NCI-H1694 treated with DMSO at 0.1 percent for 48 hours (cell line): ENCODE measurements at regions not wholly inside any gene's neighbourhood (a gene's known extent, or its start where the extent isn't known, plus 50 kb on each side); places are given as distances from the start of the nearest gene placed in this dataset.

Experiments
- DNase-seq: peaks from one replicate; lab custom pipeline; 2025; lab: John Stamatoyannopoulos, UW

DNA sequence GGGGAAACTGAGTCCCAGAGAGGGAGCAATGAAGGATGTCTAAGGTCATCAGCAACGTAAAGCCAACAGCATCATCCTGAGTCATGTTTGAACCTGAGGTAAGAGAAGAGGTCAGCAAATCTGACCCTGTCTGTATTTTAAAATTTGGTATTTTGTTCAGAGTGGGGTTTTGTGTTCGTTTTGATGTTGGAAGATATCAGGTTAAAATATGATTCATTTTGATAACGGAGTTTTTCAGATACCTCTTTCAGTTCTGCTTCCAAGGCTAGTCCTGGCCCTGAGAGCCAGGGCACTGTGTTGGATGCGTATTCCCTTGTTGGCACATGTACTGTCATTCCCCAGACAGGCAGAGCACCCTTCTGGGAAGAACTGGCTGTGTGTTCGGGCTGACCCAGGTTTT is 291.0 kb downstream of the NSG2 start:
- DNase-seq: no peak

DNA sequence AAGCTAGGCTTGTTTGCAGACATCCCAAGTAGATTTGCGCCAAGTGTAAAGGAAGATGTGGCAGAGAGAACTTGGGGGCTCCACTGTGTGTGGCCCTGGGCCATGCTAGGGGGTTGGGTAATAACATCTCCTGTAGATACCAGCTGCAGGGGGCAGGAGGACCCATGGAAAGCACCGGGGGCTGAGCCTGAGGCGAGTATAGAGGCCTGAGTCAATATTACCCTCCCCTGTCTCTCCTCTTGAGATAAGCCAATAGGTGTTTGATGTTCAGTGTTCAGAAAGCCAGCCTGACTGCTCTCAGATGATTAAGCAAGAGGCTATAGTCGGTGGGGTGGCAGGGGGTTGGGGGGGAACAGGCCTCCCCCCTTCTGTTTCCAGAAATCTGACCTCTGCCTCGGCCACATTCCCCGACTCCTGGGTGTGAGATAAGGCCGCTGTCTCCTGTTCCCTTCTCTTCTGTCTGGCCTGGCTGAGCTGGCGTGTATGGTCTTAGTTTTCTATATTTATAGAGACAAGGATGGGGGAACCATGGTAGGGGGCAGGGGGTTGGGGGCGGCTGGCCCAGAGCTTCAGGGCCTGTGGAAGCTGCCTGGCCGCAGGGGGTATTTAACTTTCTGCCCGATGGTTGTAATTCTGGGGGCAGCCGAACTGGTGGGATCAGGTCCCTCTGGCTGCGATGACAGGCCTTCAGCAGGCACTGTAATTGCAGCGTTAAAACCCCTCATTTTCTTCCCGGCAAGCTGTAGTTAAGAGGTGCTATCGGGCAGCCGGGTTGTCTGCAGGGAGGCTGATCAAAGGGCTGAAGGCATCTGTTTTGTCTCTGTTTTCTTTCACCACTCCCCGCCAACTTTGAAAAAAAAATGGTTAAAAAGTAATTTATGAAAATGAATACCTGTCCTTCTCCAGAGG is 292.0 kb downstream of the NSG2 start:
- DNase-seq: no peak

DNA sequence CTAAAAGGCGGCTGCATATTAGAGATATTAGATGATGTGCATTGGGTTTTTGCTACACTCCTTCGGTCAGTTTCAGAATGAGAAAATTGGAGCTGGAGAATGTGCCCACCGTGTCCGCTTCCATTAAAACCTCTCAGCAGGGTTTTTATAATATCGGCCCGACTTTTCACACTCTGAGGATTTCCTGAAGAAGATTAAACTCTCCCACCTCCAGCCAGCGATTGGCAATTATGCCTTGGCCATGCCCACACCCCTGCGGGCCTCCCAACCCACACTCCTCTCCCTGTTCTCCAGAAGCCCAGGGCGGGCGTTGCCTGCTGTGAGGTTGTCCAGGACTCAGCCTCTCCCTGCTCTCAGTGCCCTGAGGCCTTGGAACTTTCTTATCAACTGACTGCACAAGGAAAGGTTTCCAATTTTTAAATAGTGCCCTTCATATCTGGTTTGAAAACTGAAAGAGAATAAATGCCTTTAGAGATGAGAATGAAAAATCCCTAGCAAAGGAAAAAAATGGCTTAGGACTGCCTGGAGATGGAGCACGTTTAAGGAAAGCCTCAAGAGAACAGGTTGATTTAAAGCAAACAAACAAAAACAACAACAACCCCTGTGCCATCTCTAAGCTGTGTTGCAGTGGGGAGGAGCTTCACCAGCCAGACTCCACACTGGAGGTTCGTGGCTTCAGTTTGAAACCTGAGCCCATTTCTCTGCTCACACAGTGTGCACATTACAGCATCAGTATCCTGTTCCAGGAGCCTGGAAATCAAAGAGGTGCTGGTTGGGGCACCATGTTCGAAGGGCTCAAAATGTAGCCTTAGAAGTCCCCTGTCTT is 292.9 kb downstream of the NSG2 start:
- DNase-seq: no peak

DNA sequence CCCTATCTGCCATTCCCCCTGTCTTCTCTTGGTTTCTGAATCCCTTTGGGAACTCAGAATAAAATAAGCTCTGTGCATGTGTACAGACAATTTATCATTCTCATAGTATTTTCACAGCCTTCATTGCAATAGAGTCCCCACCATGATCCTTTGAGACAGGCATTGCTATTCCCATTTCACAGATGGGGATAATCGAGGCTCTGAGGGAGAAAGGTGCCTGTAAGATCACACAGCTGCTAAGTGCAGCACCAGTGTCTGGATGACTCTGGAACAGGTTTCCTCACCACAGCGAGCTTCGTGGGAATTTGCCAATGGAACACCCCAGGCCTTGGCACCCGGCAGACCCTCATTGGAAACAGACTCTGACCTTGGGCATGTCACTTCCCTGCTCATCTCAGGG is 293.6 kb downstream of the NSG2 start:
- DNase-seq: no peak

DNA sequence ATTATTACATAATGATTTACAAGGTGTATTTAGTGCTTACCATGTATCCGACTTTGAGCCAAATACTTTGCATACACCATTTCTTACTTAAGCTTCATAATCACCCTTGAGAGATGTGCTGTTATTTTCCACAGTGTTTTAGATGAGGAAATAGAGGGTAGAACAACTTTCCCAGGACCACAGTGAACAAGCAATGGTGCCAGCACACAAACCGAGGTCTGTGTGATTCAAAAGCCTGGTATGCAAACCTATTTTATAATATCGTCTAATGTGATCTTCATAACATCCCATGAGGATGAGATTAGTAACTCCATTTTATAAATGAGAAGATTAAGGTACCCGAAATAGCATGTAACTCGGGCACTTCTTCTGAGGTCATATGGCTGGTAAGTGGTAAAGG is 294.7 kb downstream of the NSG2 start:
- no peak for DNase-seq

DNA sequence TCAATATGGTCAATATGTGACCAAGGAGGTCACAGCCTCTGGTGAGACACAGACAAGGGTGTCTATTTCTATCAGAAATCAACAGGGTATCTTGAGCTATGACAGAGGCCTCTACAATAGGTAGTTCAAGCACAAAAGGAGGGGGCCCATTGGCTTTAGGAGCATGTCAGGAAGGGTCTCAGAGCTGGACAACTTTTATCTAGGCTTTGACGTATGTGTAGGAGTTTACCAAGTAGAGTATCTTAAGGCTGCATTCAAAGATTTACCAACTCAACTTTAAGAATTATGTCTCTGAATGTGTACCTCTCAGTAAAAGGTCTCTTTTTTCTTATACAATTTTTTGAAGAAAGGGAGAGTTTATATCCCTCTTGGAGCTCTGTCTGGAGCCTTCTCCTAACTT is 297.2 kb downstream of the NSG2 start:
- DNase-seq: no peak

DNA sequence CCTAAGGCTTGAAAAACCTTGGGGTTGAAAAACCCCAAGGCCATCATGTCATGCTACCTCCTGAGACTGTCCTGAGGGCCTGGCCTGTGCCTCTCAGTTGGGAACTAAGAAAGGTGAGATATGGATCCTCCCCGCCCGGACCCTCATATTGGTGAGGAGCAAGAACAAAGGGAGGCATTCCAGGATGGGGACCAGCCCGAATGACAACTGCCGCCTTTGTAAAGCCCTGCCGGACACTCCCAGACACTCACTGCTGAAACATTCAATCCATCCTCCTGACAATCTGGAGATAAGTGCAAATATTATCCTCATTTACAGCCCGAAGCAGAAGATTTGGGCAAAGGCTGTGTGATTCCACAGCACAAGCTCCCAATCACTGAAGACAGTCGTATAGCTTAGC is 298.3 kb downstream of the NSG2 start:
- no peak for DNase-seq

DNA sequence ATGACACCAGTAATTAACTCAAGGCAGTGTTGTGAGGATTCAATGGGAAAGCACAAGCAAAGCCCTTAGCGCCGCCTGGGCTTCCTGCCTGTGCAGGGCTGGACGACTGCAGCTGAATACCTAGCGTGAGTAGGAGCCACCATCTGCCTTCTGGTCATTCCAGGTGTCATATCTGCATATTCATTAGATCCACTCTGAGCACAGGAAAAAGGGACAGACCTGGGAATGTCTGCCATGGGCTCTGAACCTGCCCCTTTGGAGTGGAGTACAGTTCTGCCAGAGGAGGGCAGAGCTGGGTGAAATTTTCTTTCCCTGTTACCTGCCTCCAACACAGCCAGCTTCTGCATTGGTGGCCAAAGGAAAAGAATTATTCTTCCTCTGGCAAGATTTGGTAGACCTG is 298.8 kb downstream of the NSG2 start:
- no peak for DNase-seq

DNA sequence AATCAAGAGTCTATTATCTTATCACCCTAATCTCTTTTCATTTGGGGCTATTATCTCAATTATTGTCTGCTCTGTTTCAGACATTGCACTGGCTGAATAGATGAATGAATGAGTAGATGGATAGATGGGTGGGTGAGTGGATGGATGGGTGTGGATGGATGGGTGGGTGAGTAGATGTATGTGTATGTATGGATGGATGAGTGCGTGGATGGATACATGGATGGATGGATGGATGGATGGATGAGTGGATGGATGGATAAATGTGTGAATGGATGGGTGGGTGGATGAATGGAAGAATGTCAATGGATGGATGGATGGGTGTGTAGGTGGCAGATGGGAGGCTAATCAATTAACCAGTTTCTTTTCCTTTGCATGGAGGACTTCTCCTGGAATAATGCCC is 301.7 kb downstream of the NSG2 start:
- DNase-seq: no peak

DNA sequence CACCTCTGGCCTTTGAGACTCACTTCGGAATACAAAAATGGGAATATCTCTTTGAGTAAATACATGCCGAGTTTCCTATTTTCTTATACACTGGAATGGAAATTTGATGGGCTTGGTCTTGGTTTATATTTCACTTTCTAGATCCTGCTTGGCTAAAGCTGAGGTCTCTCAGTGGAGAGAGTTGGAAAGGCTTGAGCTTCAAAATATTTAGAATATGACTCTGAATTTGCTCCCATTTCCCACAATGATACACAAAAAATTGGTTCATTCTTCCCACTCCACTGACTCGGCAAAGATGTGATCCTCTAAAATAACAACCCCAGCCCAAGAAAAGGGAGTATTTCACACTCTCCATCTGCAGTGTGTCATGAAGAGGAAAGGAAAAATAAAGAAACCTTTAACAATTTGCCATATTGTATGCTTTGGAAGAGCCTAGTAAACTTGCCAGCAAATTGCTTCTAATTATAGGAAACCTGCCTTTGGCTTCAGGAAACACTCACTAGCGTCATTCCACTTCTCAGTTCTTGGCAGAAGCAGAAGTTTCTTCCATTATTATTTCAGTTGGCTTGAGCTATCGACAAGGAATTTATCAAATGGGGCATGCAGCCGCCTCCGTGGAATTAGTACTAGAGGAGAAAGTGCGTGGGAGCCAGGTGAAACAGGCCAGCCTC is 302.9 kb downstream of the NSG2 start:
- no peak for DNase-seq

DNA sequence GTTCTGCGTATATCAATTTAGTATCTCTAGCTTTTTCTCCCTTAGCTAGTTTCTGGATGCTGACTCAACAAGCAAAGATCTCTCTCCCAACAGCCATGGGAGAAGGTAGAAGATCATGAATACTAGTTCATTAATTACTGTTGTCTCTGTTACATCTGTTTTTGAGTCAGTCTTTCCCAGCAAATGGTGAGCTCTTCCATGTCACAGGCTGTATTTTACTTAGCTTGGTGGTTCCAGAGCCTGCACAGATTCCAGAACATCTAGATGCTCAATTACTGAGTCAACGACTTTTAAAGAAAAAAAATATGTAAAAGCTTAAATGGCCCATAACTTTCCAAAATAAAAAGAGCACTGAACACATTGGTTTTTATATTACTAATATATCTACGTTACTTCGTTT is 307.2 kb downstream of the NSG2 start:
- no peak for DNase-seq

DNA sequence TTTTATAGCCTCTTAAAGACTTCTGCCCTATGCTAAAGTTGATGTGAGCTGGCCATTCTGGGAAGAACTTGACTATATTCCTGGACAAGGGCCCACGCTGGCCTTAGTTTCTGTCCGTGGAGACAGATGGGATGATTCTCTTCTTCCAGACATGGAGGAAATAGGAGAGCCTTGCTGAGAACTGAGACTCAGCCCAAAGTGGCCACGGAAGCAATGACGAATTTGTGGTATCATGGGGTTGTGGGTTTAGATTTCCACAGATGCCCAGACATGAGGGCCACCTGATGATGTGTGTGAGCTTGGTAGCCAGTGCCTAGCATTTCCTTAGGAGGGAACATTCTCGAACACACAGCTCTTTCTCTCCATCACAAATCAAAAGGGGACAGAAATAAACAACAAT is 309.1 kb downstream of the NSG2 start:
- no peak for DNase-seq

DNA sequence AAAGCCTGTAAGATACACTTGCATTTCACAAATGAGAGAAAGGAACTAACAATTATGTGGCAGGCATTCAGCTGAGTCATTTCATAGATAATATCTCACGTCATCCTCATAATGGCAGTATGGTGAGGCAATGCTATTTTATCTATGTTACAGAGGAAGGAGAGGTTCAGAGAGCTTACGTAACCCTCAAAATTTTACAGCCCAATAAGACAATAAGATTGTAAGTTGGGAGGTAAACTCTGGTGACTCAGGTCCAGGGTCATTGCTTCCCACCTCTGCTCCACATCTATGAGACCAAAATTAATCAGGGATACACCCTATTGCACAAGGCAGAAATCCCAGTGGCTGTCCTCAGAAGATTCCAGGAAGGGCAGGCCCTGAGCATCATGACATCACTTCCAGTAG is 309.7 kb downstream of the NSG2 start:
- DNase-seq: no peak

DNA sequence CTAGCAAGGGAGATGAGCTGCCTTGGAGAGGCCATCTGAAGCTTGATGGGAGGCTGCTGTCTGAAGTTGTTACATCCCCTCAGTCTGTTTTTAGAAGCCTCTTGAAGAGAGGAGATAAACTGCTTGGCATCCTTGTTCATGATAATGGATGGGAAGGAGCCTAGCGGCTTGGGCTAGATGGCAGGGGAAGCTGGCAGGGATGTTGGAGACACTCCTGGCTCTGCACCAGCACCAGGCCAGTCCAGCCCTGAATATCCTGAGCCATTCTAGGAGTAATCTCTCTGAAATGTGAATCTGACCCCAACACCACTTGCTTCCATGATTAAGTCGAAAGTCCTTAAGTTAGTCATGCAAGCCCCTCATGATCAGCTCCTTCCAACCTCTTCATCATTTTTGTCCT is 310.5 kb downstream of the NSG2 start:
- DNase-seq: no peak

DNA sequence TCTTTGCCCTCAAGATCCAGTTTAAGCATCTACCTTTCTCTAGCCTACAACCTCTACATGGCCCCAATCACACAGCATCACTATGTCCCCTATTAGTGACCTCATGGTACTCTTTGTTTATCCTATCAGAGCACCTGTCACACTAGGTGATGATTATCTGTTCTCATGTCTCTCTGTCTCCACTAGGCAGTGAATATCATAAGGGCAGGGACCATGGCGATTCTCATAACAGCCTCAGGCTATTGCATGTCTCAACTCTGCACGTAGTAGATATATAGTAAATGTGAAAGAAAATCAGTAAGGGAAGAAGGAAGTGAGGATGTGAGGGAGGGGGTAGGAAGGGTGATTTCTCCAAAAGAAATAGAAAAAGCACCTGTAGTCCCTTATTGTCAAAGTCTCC is 311.0 kb downstream of the NSG2 start:
- DNase-seq: no peak

DNA sequence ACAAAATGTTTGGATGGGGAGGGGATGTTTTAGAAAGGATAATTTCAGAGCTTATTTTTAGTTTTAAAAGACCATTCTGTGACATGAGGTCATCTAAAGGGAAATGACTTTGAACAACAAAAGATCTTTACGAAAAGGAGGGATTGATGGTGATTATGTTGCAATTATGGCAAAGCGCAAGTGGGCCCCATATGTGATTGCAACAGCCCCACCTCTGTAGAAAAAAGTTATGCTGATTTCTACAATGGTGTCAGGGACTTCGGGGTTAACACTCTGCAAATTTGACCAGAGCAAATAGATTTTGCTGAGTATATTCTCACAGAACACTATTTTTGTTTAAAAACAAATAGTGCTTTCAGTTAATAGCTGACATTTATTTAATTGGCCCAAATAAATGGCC is 312.8 kb downstream of the NSG2 start:
- DNase-seq: no peak

DNA sequence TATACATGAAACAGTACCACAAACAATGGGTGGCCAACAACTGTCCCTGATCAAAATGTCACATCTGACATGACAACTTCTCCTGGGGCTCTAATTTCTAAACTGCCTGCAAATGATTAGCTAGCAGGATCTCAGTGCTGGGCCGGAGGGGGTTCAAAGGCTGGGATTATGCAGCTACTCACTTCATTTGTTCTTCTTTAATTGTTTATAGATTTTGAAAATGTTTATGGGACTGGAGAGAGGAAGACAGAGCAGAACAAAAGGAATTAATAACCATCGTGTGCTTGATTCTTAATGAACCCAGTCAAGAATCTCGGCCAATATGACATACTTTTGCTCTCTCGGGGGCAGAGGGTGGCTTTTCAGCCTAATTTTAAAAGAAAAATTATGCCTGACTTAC is 313.6 kb downstream of the NSG2 start:
- no peak for DNase-seq

DNA sequence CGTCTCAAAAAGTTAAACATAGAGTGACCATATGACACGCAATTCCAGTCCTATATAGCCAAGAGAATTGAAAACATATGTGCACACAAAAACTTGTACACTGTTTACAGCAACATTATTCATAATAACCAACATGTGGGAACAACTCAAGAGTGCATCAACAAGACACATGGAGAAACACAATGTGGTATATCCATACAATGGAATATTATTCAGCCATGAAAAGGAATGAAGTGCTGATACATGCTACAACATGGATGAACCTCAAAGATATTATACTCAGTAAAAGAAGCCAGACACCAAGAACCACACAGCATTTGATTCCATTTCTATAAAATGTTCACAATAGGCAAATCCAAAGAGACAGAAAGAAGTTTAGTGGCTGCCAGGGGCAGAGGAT is 317.0 kb downstream of the NSG2 start:
- no peak for DNase-seq

DNA sequence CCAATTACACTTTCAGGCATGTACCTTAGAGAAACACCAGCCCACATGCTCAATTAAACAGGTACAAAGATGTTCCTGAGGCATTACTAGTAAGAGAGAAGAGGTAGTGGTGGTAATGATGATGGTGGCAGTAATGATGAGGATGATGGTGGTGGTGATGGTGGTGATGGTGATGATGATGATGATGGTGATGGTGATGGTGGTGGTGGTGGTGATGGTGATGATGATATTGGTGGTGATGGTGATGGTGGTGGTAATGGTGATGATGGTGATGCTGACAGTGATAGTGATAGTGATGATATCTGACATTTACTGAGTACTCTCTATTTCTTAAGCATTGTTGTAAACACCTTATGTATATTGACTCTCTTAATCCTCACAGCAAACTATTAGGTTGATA is 318.4 kb downstream of the NSG2 start:
- no peak for DNase-seq

DNA sequence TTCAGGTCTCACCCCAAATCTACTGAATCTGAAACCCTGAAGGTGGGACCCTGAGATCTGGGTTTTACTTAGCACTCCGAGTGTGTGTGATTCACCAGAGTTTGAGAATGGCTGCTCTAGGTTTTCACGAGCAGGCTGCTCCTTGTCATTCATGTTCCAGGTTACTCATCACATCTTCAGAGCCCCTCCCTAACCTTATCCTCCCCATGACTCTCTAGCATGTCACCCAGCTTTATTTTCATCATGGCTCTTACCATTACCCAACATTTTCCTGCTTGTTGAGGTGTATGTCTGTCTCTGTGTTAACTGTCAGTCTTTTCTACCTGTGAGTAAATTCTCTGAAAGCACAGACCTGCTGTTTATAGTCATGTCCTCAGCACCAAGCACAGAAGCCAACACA is 319.2 kb downstream of the NSG2 start:
- DNase-seq: no peak

DNA sequence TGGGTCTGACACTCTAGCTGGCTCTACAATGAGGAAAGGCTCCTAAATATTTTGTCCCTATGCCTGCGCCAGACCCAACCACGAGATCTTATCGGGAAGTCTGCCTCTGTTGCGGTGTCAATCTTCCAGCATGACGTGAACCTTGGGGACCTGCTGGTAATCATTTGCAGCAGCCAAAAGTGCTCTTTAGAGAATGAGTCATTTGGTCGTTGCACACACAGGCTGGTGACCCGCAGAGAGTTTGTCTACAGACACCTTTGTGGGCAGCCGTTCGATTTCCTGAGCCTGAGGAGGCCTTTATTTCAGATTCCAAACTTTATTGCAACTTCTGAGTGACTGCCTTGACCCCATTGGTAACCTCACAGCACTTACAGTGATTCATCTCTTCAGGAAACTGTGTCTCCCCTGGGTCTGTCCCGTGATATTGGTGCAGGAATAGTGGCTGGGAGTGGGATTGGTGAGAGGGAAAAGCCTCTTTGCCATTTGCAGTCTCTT is 326.1 kb downstream of the NSG2 start:
- DNase-seq: no peak

DNA sequence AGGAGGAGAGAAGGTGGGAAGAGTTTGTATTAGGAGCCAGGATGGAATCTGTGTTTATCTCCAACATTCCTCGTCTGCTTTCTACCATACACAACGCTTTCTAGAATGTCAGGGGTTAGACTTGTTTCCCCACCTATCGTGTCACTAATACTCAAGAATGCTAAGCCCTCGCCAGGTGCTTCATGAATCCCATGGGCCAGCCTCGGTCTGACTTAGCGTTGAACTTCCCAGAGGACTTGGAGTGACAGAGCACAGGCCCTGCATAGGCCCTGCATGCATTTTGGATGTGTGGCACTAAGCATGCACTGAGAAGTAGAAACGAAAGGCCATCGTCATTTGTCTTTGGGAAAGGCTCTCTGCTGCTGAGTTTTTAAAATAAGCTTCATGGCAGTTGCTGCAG is 328.7 kb downstream of the NSG2 start:
- DNase-seq: no peak

DNA sequence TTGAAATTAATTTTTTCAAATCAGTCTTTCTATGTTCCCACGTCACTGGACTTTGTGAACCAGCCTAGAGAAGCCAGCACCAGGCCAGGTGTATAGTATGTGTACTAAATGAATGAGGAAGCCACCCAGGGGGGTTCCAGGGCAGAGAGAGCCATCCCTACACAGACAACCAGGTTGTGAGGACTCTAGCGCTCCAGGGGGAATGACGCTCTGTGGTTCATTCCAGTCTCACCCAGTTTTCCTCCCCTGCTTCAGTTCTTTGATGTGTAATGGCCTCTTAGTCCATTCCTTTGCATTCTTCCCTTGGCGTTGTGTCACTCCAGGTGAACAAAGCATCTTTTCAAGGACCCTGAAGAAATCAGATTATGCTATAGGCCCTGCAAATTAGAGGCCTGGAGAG is 330.6 kb downstream of the NSG2 start:
- DNase-seq: no peak
